Fibroblast of villous mesenchyme (primary cell): ENCODE measurements at regions not wholly inside any gene's neighbourhood (a gene's known extent, or its start where the extent isn't known, plus 50 kb on each side); places are given as distances from the start of the nearest gene placed in this dataset.

Experiments used
- DNase-seq: peaks from one replicate; pipeline ENCODE4 v3.0.0-alpha.2; 2010; ENCODE audit warnings: low read depth
- H3K4me3 ChIP-seq: 2 replicates; pipeline ENCODE4 v1.5.1; 2011; ENCODE audit warnings: low read depth, mild to moderate bottlenecking, low read length
- TF ChIP-seq, protein P1 (sequence below): IDR thresholded peaks from 2 replicates; pipeline ENCODE4 v1.5.1; 2012; ENCODE audit warnings: low read depth, mild to moderate bottlenecking, low read length; ENCODE audit not compliant: insufficient read depth

DNA sequence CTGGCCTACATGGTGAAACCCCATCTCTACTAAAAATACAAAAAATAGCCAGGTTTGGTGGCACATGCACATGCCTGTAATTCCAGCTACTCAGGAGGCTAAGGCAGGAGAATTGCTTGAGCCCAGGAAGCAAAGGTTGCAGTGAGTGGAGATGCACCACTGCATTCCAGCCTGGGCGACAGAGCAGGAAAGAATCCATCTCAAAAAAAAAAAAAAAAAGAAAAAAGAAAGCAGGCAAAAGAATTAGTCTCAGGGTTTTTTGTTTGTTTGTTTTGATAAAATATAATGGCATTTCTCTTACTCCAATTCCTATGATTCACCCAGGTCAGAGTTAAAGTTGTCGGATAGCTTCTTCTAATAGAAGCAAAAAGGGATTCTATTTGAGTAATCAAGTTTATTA is 67.0 kb upstream of the ATG10 start:
- peak; percentile 8 for DNase-seq
- no peak overlapping the region for H3K4me3 ChIP-seq
- TF ChIP-seq, protein P1, sequence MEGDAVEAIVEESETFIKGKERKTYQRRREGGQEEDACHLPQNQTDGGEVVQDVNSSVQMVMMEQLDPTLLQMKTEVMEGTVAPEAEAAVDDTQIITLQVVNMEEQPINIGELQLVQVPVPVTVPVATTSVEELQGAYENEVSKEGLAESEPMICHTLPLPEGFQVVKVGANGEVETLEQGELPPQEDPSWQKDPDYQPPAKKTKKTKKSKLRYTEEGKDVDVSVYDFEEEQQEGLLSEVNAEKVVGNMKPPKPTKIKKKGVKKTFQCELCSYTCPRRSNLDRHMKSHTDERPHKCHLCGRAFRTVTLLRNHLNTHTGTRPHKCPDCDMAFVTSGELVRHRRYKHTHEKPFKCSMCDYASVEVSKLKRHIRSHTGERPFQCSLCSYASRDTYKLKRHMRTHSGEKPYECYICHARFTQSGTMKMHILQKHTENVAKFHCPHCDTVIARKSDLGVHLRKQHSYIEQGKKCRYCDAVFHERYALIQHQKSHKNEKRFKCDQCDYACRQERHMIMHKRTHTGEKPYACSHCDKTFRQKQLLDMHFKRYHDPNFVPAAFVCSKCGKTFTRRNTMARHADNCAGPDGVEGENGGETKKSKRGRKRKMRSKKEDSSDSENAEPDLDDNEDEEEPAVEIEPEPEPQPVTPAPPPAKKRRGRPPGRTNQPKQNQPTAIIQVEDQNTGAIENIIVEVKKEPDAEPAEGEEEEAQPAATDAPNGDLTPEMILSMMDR, result no peak

DNA sequence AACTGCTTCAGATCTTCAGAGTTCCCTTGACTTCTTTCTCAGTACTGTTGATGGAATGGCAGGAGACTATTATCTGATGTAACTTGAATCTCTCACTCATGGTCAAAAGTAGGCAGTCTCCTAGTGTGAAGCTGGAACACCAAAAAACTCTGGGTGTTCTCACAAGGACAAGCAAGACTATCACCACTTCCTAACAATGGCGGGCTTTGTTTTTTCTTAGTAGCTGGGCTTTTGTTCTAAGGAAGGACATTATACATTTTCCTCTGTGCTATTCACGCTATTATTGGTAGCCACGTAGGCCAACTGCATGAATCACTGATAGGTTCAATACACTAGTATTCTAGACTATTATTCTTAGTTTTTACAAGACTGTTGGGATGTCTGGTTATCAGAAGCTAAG is 67.7 kb upstream of the ATG10 start:
- H3K4me3 ChIP-seq, result no peak overlapping the region
- DNase-seq, result no peak
- TF ChIP-seq, protein P1, result no peak

DNA sequence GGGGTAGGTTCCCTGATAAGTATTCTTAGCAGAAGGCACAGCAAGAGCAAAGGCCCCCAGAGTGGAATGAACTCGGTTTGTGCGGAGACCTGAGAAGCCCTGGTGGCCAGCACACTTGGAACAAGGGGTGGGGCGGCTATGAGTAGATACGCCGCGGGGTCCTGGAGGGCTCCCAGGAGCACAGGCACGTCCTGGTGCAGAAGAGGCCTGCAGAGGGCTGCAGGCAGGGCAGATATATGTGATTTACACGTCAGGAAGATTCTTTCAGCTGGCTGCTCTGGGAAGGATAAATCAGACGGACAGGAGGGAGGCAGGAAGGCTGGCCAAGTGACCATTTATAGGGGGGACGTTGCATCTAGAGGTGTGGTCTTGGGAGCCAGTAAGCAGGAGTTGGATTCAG is 70.2 kb upstream of the ATG10 start:
- no peak for DNase-seq
- TF ChIP-seq, protein P1, result no peak
- H3K4me3 ChIP-seq, result no peak overlapping the region

DNA sequence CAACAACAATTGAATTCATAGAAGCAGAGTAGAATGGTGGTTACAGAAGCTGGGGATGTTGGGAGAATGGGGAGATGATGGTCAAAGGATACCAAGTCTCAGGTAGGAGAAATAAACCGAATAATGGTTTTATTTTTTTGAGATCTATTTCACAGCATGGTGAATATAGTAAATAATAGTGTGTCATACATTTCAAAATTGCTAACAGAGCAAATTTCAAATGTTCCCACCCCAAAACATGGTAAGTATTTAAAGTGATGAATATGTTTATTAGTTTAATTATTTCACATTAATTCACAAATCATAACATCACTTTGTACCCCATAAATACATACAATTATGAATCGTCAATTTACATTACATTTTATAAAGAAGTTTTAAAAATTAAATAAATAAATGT is 72.7 kb upstream of the ATG10 start:
- TF ChIP-seq, protein P1, result no peak
- H3K4me3 ChIP-seq, result no peak overlapping the region
- DNase-seq, result no peak

DNA sequence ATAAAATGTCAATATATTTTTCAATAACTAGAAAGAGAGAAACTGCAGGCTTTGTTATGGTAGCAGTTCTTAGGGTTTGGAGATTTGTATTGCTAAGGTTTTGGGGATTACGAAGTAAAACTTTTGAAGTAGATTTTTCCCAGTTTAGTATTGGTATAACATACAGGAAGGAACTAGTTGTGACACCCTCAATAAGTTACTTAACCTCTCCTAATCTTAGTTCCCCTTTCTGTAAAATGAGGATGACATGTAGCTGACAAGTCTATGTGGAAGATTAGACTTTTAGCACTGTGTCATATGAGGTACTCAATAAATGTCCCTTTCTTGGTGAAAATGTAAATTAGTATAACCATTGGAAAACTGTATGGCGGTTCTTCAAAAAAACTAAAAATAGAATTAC is 73.4 kb upstream of the ATG10 start:
- TF ChIP-seq, protein P1, result no peak
- no peak for DNase-seq
- no peak overlapping the region for H3K4me3 ChIP-seq

DNA sequence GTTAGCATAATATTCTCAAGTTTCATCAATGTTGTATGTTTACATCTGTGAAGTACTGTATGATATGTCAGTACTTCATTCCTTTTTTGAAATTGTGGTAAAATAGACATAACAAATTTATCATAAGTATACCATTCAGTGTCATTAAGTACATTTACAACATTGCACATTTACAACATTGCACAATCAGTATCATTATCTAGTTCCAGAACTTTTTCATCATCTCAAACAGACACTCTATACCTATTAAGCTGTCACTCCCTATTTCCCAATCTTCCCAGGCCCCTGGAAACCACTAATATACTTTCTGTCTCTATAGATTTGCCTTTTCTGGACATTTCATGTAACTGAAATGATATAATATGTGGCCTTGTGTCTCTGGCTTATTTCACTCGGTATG is 75.1 kb upstream of the ATG10 start:
- DNase-seq, result peak; percentile 71
- TF ChIP-seq, protein P1, result no peak

DNA sequence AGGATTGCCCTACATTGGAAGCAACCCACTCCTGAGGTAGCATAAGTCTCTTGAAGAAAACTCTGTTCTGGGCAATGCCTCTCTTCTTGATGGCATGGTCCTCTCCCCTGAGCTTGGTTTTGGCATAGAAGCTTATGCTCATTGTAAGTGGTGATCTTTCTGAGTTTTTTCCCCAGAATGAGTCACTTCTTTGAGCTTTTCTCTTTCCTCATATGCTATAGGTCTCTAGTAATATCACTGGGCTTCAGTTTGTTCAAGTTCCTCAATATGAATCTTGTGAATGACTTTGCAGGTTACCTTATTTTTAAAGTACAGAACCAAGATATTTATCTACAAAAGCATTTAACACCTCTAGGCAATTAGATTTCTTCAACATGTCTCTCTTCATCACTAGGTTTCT is 76.5 kb upstream of the ATG10 start:
- no peak for DNase-seq
- no peak overlapping the region for H3K4me3 ChIP-seq
- TF ChIP-seq, protein P1, result no peak

More for the DNA sequence above, 75.1 kb upstream of the ATG10 start:
- H3K4me3 ChIP-seq, result no peak overlapping the region
